K562 (cell line): ENCODE measurements at regions not wholly inside any gene's neighbourhood (a gene's known extent, or its start where the extent isn't known, plus 50 kb on each side); places are given as distances from the start of the nearest gene placed in this dataset.

Experiments
- ATAC-seq: fragments of 200-7000 bp; cut with Tn5 transposase; 3 replicates; pipeline ENCODE4 v1.9.1; 2020; ENCODE audit warnings: moderate library complexity
- BruUV-seq: library from RNA; stranded (reverse); fragments of 400-500 nt; replicated peaks from 2 replicates; lab custom pipeline; 2021; lab: Mats Ljungman, UMichigan
- CTCF ChIA-PET: fragments of 300-600 bp; formaldehyde crosslinking; extraction: SDS; loops from one replicate; lab custom pipeline; 2021; ENCODE audit warnings: low intra/inter-chr PET ratio; lab: Yijun Ruan, JAX
- POLR2A ChIA-PET: fragments of 300-600, 350-650 bp; sonication (Branson Sonifier 250); formaldehyde crosslinking; extraction: SDS; loops from one replicate; lab custom pipeline; 2021; ENCODE audit warnings: antibody characterized with exemption, inconsistent platforms; lab: Yijun Ruan, JAX
- DNase-seq, 4 experiments: peaks; one replicate each; pipeline versions ENCODE4 v3.0.0 to v3.0.0-alpha.2; 2011 to 2018; ENCODE audit warnings: low spot score in 3 of 4, mixed read lengths in 3 of 4; ENCODE audit errors: extremely low read depth in 1 of 4
- FAIRE-seq: peaks from 2 replicates; lab custom pipeline; 2011; peaks lifted over from hg19 to GRCh38; lab: Jason Lieb, UNC
- H2AFZ ChIP-seq: 2 replicates; pipeline ENCODE4 v1.6.0; 2011; ENCODE audit warnings: low read depth, low read length, control low read depth, inconsistent platforms
- H3K27ac ChIP-seq: fragments of 200-600 bp; 3 replicates; pipeline ENCODE4 v1.8.0; 2011; ENCODE audit warnings: low read depth, mild to moderate bottlenecking, control low read depth, inconsistent platforms, low read length, moderate library complexity, mixed read lengths; ENCODE audit errors: extremely low read depth
- H3K27me3 ChIP-seq, 2 experiments: fragments of 300-600 bp in 1 of 2; 2 replicates in 1 of 2; 3 replicates in 1 of 2; pipeline versions ENCODE4 v1.6.0 to v1.8.0; 2011; ENCODE audit warnings: inconsistent platforms in 2 of 2, low read length in 2 of 2, mild to moderate bottlenecking in 1 of 2, mixed read lengths in 1 of 2, moderate library complexity in 1 of 2; ENCODE audit not compliant: control insufficient read depth in 2 of 2, insufficient read depth in 2 of 2
- H3K36me3 ChIP-seq: fragments of 300-600 bp; 3 replicates; pipeline ENCODE4 v1.8.0; 2011; ENCODE audit warnings: mild to moderate bottlenecking, low read length, inconsistent platforms; ENCODE audit not compliant: control insufficient read depth, insufficient read depth
- H3K4me1 ChIP-seq, 2 experiments: fragments of 200-600 bp in 1 of 2; replicated peaks in 1 of 2; 2 replicates in 1 of 2; 3 replicates in 1 of 2; pipeline versions ENCODE4 v1.5.1 to v1.8.0; 2011; ENCODE audit warnings: inconsistent platforms in 2 of 2, low read length in 2 of 2, mild to moderate bottlenecking in 1 of 2, mixed read lengths in 1 of 2, moderate library complexity in 1 of 2; ENCODE audit not compliant: control insufficient read depth in 2 of 2, insufficient read depth in 2 of 2
- H3K4me2 ChIP-seq: 2 replicates; pipeline ENCODE4 v1.6.1; 2011; ENCODE audit warnings: low read length, control low read depth, inconsistent platforms, mixed read lengths; ENCODE audit not compliant: insufficient read depth
- H3K4me3 ChIP-seq: fragments of 200-600 bp; sonication (generic), shearing (Covaris generic); 2 replicates; pipeline ENCODE4 v1.5.1; 2016; ENCODE audit warnings: control low read depth, inconsistent platforms
- H3K79me2 ChIP-seq: fragments of 200-600 bp; 3 replicates; pipeline ENCODE4 v1.8.0; 2011; ENCODE audit warnings: low read length, inconsistent platforms; ENCODE audit not compliant: control insufficient read depth, insufficient read depth
- H3K9ac ChIP-seq, 2 experiments: 2 replicates each; pipeline versions ENCODE4 v1.6.0 to v1.6.1; 2011; ENCODE audit warnings: low read depth in 2 of 2, low read length in 2 of 2, control low read depth in 1 of 2, inconsistent platforms in 1 of 2, mild to moderate bottlenecking in 1 of 2, mixed read lengths in 1 of 2; ENCODE audit not compliant: insufficient read depth in 1 of 2
- H3K9me1 ChIP-seq: one replicate; pipeline ENCODE4 v1.6.0; 2011; ENCODE audit warnings: inconsistent platforms, mild to moderate bottlenecking, low read length, moderate library complexity; ENCODE audit not compliant: control insufficient read depth, insufficient read depth
- H3K9me3 ChIP-seq: replicated peaks from 2 replicates; pipeline ENCODE4 v1.5.1; 2011; ENCODE audit warnings: low read depth, low read length, inconsistent platforms; ENCODE audit not compliant: control insufficient read depth, insufficient read depth
- H4K20me1 ChIP-seq: replicated peaks from 2 replicates; pipeline ENCODE4 v1.6.1; 2011; ENCODE audit warnings: low read length, inconsistent platforms, mixed read lengths; ENCODE audit not compliant: control insufficient read depth, insufficient read depth
- ATF3 ChIP-seq, 2 experiments: fragments of 450-650 bp in 1 of 2; sonication (generic) in 1 of 2; formaldehyde crosslinking in 1 of 2; IDR thresholded peaks in 1 of 2; conservative IDR thresholded peaks in 1 of 2; 2 replicates each; pipeline versions ENCODE4 v1.6.1 to v1.8.1; 2016 to 2023; ENCODE audit warnings: mild to moderate bottlenecking in 2 of 2, moderate library complexity in 2 of 2, inconsistent platforms in 1 of 2, missing genetic modification reagents in 1 of 2
- CCNT2 ChIP-seq: IDR thresholded peaks from 2 replicates; pipeline ENCODE4 v1.6.1; 2011; ENCODE audit warnings: borderline replicate concordance, low read depth, mild to moderate bottlenecking, moderate library complexity, mixed read lengths, low read length; ENCODE audit not compliant: insufficient read length; ENCODE audit errors: extremely low read depth
- CREM ChIP-seq: IDR thresholded peaks from 2 replicates; pipeline ENCODE4 v1.6.1; 2014; ENCODE audit warnings: antibody characterized with exemption, low read depth
- E4F1 ChIP-seq: fragments of 250-450 bp; sonication (Bioruptor Pico); IDR thresholded peaks from 2 replicates; pipeline ENCODE4 v1.5.0; 2021; ENCODE audit warnings: mild to moderate bottlenecking, borderline replicate concordance
- MITF ChIP-seq: IDR thresholded peaks from 2 replicates; pipeline ENCODE4 v1.6.1; 2014; ENCODE audit warnings: antibody characterized with exemption
- MYBL2 ChIP-seq, 2 experiments: fragments of 450-650 bp in 1 of 2; sonication (generic) in 1 of 2; formaldehyde crosslinking in 1 of 2; IDR thresholded peaks; 2 replicates each; pipeline versions ENCODE4 v1.6.1 to v1.8.1; 2017 to 2022; ENCODE audit warnings: borderline replicate concordance in 1 of 2, inconsistent platforms in 1 of 2, low read depth in 1 of 2, mild to moderate bottlenecking in 1 of 2, missing genetic modification reagents in 1 of 2, moderate library complexity in 1 of 2
- SRSF1 ChIP-seq: fragments of 200-400 bp; formaldehyde crosslinking; IDR thresholded peaks from 2 replicates; pipeline ENCODE4 v1.6.1; 2017; ENCODE audit warnings: mild to moderate bottlenecking, low read depth, low read length, moderate library complexity
- ZKSCAN3 ChIP-seq: fragments of 250-450 bp; sonication (Bioruptor Pico); IDR thresholded peaks from 2 replicates; pipeline ENCODE4 v1.4.0; 2020
- ZNF311 ChIP-seq: fragments of 250-450 bp; sonication (Bioruptor Pico); IDR thresholded peaks from 2 replicates; pipeline ENCODE4 v1.4.0; 2020; ENCODE audit warnings: mild to moderate bottlenecking, moderate library complexity
- ZNF507 ChIP-seq: conservative IDR thresholded peaks from 2 replicates; pipeline ENCODE4 v1.6.1; 2017; ENCODE audit warnings: missing genetic modification characterization, missing compliant biosample characterization
- ZNF592 ChIP-seq: fragments of 450-650 bp; IDR thresholded peaks from 2 replicates; pipeline ENCODE4 v1.6.1; 2017; ENCODE audit warnings: antibody characterized with exemption, mild to moderate bottlenecking
- WGBS: fragments of 100-300 bp; shearing (Covaris generic); methylation state at CpG from one replicate; pipeline ENCODE4 v1.1.6; 2016; ENCODE audit warnings: low coverage, mixed read lengths; ENCODE audit not compliant: insufficient coverage; ENCODE audit errors: missing lambda C conversion rate; 5-methylcytosine and 5-hydroxymethylcytosine counted together
- in situ Hi-C: fragments of 300-500 bp; cut with MboI; formaldehyde crosslinking; loops from 4 replicates; pipeline ENCODE4 v1.15.0; 2018; ENCODE audit warnings: inconsistent platforms, mixed read lengths
- intact Hi-C: fragments of 100-400 bp; cut with micrococcal nuclease; formaldehyde crosslinking; loops from 2 replicates; pipeline ENCODE4 v1.14.2; 2022

- TF ChIP-seq CREM (no peak), CCNT2 (no peak)
Observed at GRCh38 chr3:146969356-146969755, 364.2 kb upstream of the PLSCR5 start (continued).

- no peak overlapping the region for H3K4me2 ChIP-seq
- POLR2A ChIA-PET: no interaction called here
- H2AFZ ChIP-seq: no peak overlapping the region
- H3K9me1 ChIP-seq: no peaks in the 10 kb centered on the region
- H3K4me1 ChIP-seq: no peaks in the 10 kb centered on the region
- WGBS: 0% methylated on average over 1 of the region's 1 CpG
- FAIRE-seq (no peak), ATAC-seq (no peak), DNase-seq (no peak)
- H3K9me3 ChIP-seq: no peaks in the 10 kb centered on the region; the same call in 1 of the 2 replicates
- intact Hi-C loops: no loop called here
- H3K36me3 ChIP-seq: no peaks in the 10 kb centered on the region
- no peaks in the 10 kb centered on the region for H4K20me1 ChIP-seq
- in situ Hi-C loops: no loop called here
- H3K9ac ChIP-seq: no peak overlapping the region
- H3K4me3 ChIP-seq: no peak overlapping the region
- H3K27ac ChIP-seq: no peak overlapping the region
- no TSS peak for BruUV-seq
- no peaks in the 10 kb centered on the region for H3K79me2 ChIP-seq
- H3K27me3 ChIP-seq: no peaks in the 10 kb centered on the region
- CTCF ChIA-PET: no interaction called here
- TF ChIP-seq ZKSCAN3 (CRISPR knock-in tag): no peak
- TF ChIP-seq ZNF507 (tag): no peak
- no peak for TF ChIP-seq SRSF1
- no peak for TF ChIP-seq MYBL2 (IDR thresholded peaks at IDR 0.05; ENCODE audit: low read depth)
- no peak for TF ChIP-seq MYBL2 (CRISPR knock-in tag; IDR thresholded peaks at IDR 0.05; ENCODE audit: borderline replicate concordance)
- no peak for TF ChIP-seq ATF3 (IDR thresholded peaks at IDR 0.05)
- TF ChIP-seq ATF3 (CRISPR knock-in tag; conservative IDR thresholded peaks at IDR 0.05): no peak
- TF ChIP-seq ZNF311 (CRISPR knock-in tag): no peak
- no peak for TF ChIP-seq ZNF592
- TF ChIP-seq E4F1 (CRISPR knock-in tag): no peak
- no peak for TF ChIP-seq MITF
Observed at GRCh38 chr3:146968204-146968651, 363.1 kb upstream of the PLSCR5 start.
